Right hindlimb (tissue), 1 donor: ENCODE measurements at regions not wholly inside any gene's neighbourhood (a gene's known extent, or its start where the extent isn't known, plus 50 kb on each side); places are given as distances from the start of the nearest gene placed in this dataset.

Experiments
- DNase-seq: peaks from one replicate; pipeline ENCODE4 v3.0.0-alpha.2; 2018

DNA sequence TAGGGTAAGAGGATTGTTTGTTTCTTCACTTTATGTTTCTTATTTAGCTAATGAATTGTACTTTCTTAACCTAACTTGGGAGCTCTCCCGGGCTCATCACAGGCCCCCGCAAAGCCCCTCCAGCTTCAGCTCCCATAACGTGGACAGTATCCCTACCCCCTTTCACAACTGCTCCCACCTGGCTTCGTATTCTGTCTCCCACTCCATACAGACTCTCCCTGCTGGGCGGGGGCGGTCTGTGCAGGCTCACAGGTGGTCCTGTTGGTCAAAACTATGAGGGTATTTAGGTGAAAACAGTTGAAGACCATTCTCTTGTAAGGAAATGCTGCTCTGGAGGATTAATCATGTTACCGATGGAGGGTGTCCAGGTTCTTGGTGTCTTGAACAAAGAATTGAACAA lies 805.3 kb downstream of the SEMA5A start:
- no peak for DNase-seq

DNA sequence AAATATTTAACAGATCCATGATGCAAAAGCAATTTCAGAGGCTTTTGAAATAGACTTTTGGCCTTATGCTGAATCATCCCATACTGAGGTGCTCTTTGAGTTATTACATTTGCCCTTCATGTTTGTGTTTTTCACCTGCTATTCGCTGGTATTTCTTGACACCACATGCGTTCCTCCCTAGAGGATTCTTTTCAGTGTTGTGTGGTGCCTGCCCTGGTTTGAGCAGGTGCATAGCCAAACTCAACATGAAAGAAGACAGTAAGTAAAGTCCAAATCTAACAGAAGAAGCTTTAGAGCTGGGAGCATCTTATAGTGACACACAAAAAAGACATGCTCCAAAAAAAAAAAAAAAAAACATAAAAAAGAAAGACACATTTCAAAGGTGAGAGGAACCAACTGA lies 796.3 kb downstream of the SEMA5A start:
- no peak for DNase-seq

DNA sequence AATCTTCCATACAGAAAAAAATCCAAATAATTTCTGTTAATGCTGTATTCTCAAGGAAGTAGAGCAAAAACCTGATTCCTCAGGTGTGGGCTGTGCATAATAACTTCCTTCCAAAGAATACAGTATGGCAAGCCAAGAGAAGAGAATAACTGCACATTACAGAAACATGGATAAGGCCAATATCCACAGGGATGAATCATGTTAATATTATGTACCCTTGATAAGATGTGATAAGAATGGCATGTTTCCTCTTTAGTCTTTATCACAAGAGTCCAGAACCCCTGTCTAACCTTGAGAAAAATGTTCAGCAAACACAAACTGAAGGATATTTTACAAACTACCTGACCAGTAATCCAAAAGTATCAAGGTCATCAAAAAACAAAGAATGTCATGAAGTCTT lies 795.8 kb downstream of the SEMA5A start:
- no peak for DNase-seq

DNA sequence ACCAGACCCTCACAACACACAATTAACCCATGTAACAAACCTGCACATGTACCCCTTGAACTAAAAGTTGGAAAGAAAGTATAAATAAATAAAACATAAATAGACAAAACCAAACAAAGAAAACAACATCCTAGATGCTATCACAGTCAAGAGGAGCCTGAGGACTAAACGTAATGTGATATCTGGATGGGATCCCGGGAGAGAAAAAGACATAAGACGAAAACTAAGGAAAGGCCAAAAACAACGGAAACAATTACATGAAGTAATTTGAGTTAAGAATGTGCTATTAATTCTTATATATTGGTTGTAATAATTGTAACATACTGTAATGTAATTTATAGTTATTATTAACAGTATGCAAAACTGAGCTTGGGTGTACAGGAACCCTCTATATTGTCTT lies 793.9 kb downstream of the SEMA5A start:
- DNase-seq, result no peak

DNA sequence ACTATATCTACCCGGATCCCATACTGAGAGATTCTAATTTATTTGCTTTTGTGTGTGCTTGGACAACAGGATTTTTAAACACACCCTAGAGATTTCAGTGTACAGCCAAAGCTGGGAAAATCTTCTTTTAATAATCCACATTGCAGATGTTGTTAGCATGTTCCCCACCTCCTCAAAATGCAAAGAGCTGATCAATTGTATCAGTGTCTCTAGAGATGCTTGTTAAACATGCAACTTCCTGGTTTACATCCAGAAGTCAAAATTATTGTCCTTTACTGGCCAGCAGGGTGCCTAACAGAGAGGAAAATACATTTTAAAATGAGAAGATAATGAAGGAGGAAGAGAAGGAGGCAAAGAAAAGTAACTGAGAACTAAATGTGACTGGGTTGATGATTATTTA lies 793.3 kb downstream of the SEMA5A start:
- no peak for DNase-seq

DNA sequence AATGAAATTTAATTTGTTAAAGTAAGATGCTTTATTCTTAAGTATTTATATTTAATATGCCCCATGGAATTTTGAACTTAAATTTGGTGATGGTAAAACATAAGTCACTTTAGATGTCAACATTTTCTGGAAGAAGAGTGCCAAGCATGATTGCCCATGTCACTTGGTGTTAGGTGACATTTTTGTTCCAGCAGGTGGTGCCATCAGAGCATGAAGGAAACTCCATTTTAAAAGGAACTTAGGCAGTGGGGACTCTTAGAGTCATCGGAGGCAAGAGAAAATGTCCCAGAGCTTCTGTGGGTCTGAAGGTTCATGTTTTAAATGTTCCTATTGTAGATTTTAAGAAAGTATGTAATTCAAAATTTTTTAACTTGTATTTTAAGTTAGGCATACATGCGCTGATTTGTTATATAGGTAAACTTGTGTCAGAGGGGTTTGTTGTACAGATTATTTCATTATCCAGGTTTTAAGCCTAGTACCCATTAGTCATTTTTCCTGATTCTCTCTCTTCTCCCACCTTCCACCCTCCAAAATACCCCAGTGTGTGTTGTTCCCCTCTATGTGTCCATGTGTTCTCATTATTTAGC lies 789.3 kb downstream of the SEMA5A start:
- peak; percentile 25 for DNase-seq

DNA sequence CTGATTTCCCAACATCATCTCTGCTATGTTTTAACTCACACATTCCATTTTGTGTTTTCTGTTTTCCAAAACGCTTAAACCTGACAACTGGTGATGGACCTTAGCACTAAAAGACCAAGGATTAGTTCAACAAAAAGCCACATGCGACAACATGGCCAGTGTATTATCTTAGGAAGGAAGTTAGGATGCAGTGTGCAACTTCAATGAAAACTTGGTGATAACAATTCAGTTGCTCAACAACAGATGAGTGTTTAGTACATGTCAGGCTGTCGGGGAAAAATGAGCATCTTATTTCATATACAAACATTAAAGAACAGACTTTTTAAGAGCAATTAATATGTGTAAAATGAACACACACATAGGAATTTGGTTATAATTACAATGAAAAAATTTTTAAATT lies 780.0 kb downstream of the SEMA5A start:
- DNase-seq, result no peak

DNA sequence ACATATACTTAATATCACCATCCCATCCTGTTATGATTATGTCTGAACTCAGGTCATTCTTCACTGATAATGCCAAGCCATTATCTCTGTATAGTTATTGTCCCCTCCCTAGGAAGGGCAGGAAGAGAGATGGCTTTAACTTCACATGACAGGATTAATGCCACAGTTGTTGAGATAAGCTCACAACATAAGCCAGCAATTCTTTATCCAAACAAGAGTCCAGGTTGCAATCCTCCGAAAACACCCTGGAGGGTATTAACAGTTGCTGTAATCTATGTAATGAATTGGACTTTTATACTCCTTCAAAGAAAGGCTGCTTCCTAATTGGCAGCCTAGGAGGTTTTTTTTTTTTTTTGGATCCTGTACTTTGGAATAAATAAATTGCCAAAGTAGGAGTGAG lies 779.4 kb downstream of the SEMA5A start:
- no peak for DNase-seq

DNA sequence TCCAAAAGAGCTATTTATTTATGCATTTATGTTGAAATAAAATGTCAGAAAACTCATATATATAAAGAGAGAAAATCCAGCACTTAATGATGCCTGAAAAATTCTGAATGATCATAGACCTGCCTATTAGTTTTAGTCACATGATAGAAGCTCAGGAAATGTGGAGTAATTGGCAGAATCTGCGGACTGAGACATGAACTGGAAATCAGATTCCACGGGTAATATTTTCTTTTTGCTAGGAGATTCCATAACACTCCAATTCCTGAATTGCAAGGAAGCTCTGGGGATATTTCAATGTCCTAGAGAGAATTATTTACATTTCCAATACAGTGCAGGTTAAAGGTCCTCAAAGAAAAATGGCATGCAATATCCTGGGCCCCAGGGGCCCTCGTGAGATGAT lies 778.8 kb downstream of the SEMA5A start:
- no peak for DNase-seq

DNA sequence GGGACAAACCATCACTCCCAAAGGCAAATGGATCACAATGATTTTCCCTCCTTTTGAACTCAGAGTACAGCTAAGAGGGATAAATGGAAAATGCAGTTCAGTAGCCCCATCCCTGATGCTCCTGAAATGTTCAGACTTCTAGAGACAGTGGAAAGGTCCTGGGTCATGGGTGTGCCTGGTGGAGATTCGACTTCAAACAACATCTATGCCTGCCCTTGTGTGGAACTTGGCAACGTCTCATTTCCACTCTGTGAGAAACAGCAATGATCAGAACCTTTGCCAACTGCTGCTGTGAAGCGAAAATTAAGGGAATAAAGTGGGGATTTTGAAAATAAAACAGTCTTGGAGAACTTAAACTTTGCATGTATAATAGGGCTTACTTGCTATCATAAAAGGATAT lies 778.1 kb downstream of the SEMA5A start:
- no peak for DNase-seq

DNA sequence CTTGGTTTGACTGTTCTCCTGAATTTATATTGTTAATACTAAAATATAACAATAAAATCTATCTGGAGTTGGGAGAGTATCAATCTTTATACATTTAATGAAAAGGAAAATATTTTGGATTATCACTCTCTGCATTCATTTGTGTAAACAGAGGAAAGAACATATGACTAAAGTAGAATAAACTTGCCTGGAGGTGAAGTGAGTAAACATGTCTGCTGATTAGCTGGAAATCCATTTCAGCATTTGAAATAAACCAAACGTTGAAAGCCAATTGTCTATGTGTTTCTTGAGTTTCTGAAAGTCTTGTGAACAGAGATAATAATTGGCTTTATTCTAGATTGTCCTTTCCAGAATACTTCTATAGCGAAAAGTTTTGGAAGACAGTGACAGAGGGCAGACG lies 776.2 kb downstream of the SEMA5A start:
- no peak for DNase-seq

DNA sequence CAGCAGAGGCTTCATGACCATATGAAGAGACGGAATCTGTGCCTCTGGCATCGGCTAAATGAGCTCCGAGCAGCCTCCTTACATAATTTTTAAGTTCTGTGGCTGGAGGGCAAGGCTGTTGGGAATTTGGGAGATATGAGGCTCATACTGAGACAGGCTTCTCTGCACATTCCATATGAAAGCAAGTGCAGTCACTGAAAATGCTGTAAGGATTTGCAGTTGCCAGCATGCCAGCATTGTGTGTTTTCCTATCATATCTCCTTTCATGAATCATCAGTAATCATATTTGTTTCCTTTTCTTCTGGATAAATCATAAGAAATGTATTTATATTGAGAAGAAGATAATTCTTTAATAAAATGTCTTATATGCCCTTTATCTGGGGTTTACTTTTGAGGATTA lies 775.4 kb downstream of the SEMA5A start:
- DNase-seq, result no peak

DNA sequence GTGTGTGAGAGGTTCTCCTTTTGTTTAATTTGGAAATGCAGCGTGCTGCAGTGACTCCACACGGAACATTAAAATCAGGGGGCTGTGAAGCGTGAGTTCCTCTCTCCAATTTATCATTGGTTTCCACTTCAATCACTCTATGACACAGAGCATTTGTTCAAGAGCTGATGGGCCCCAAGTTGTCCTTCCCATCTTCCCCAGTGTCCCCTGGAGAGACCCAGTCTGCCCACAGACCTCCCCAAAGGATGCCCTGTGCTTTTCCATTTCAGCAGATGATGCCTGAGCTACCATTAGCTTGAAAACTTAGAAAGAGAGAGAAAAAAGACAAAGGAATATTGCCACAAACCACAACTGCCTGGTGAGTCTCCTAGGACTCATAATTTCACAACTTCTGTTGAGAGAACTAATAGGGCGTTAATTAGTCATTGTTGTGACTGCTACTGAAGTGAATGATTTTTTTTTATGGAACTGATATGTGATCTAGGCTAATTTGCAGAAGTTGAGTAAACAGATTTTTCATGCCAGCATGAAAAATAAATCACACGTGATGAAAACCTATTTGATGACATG lies 772.7 kb downstream of the SEMA5A start:
- DNase-seq, result no peak

DNA sequence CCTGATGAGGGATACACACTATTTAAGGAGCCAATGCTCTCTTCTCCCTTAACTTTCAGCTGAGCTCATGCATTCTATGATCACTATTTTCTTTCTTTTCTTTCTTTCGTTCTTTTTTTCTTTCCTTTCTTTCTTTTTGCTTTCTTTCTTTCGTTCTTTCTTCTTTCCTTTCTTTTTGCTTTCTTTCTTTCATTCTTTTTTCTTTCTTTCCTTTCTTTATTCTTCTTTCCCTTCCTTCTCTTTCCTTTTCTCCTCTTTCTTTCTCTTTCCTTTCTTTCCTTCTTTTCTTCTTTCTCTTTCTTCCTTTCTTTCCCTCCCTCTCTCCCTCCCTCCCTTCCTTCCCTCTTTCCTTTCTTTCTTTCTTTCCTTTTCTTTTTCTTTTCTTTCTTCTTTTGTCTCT lies 761.2 kb downstream of the SEMA5A start:
- no peak for DNase-seq

DNA sequence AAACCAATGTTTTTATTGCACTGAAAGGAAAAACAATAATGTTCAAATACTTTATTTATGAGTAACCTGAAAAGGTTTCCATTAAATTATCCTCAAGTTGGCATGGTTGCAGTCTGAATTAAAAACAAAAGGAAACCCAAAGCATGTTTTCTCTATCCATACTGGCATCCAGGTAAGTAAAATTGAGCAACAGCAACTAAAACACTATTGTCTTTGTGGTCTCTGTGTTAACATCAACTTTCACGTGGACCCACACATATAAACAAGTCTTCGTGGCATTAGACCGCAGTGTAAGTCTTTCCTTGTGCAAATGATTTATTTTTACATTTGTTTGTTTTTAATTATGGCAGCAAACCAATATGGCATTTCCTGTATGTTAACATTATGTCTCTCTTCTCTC lies 757.6 kb downstream of the SEMA5A start:
- no peak for DNase-seq

DNA sequence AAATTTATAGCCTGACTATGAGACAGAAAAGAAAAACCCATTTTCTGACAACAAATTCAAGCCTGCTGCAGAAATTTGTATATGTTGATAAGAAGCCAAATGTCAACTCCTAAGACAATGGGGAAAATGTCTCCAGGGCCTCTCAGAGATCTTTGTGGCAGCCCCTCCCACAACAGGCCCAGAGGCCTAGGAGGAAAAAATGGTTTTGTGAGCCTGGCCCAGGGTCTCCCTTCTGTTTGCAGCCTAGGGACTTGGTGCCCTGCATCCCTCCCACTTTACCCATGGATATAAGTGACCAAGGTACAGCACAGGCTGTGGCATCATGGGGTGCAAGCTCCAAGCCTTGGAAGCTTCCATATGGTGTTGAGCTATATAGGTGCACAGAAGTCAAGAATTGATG lies 740.2 kb downstream of the SEMA5A start:
- no peak for DNase-seq

DNA sequence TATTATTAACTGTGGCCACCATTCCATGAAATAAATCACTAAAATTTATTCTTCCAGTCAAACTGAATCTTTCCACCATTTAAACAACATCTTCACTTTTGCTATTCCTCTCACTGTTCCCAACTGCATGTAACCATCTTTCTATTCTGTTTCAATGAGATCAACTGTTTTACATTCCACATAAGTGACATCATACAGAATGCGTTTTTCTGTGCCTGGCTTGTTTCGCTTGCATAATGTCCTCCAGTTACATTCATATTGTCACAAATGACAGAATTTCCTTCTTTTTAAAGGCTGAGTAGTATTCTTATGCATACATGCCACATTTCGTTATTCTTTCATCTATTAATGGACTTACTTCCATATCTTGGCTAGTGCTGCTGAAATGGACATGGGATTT lies 738.2 kb downstream of the SEMA5A start:
- DNase-seq, result no peak

DNA sequence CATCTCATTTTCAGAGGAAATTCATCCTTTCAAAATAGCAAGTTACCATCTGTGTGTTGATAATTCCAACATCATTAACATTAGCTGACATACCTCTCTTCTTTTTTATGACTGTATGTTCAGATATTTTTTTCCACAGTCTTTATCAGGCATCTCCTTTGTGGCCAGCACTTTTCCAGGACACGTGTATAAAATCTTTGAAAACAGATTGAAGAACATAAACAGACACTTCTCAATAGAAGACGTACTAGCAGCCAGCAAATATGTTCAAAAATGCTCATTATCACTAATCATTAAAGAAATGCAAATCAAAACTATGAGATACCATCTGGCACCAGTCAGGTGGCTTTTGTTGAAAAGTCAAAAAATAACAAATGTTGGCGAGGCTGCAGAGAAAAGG lies 734.3 kb downstream of the SEMA5A start:
- DNase-seq, result no peak

DNA sequence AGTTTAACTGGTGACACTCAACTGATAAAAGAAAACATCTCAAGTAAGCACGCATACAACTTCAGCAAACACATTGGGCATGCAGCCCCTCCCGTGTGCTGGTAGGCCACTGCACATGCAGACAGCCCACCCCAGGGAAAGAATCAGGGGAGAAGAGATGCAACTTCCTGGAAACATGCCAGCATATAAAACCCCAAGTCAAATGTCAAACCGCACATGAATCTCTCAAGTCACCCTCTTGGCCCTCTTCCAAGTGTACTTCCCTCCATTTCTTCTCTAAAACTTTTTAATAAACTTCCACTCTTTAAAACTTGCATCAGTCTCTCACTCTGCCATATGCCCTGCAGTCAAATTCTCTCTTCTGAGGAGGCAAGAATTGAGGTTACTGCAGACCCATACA lies 732.7 kb downstream of the SEMA5A start:
- DNase-seq, result no peak

DNA sequence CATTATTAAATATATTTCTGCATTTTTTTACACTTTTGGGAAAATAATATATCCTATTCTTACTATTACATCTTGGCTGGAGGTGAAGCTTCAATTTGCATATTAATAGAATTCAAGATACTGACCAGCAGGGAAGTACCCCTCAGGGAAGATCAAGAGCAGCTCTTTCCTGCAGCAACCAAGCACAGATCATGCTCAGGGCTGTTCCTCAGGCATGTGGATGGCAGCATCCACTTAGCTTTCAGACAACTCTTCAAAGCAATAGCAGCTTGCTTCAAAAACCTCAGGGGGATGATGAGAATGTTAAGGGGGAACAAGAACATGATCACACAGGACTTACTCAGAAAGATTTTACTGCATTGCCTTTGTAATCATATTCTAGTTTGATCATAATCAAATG lies 731.8 kb downstream of the SEMA5A start:
- DNase-seq, result no peak

DNA sequence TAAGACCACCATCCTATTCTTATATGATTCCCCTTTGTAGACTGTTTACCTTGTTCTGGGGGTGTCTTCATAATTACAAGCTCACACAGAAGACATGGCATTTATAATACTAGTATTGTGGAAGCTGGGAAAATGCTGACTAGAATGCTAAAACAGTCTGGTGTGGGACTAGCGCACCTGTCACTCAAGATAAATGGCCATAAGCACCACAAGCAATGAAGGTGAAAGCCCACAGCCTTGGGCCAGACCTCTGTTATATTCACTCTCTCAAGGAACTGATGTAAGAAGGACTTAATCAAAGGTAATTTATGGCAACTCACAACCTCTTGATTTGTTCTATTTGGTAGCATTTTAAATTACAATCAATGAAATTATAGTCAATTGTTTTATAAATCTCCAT lies 721.5 kb downstream of the SEMA5A start:
- no peak for DNase-seq

DNA sequence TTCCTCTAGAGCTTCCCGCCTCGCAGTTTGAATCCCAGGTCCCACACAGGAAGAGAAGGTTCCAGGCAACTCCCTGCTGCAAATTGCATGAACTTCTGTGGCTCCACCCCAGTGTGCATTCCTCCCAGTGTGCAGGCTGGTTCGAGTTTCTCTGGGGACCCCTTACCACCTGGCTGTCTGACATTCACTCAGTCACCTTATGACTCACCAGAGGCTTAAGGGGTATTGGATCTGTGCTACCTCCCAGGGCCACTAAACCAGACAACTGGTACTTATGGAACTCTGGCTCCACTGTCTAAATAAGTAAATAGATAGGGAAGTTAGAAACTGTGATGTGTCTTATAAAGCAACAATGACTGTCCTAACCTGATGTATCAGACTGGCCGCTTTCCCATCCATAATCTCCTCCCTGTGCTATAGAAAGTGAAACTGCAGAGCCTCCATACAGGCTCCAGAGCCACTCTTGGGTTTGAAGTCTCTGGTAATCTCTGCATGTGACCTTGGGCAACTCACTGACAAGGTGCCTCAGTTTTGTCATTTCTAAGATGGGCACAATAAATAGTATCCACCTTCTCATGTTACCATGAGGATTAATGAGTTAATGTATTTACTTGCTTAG lies 720.6 kb downstream of the SEMA5A start:
- no peak for DNase-seq

DNA sequence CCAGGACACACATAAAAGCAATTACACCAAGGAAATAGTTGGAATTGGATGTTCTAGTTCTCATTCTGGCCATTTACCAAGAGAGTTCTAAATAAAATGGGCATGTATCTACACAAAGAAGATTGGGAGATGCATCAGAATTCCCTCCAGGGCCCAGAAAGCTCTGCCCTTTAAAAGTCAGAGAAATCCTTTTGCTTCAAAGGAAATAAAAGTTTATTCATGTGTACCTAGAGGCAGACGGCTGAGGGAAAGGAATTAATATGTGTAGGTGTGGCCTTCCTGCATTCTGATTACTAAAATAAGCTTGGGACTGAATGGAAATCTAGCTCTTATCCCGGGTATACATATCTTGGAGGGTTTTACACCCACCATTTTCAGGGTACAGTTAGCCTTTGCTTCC lies 719.4 kb downstream of the SEMA5A start:
- DNase-seq, result no peak

DNA sequence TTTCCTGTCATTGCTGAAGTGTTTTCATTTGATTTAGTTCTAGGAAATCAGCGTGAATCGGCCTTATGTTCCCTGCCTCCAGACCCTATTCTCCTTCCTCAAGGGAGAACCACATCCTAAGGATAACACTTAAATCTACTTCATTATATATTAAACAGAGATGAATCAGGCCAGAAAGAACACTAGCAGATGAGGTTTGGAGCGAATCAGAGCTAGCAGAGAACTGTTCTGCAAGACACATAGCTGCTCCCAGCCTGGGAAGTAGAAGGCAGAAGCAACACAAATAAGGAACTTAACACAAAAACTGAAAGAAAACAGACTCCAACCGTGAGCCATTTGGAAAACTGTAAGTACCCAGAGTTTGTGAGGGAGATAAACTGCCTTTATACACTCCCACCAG lies 718.2 kb downstream of the SEMA5A start:
- DNase-seq, result no peak
